HG02973 (cell line): ENCODE measurements at regions not wholly inside any gene's neighbourhood (a gene's known extent, or its start where the extent isn't known, plus 50 kb on each side); places are given as distances from the start of the nearest gene placed in this dataset.
A peak's percentile ranks its signal among the peaks of the same experiment; 100 is the strongest.
"Not testable (repeated sequence)": the region's sequence is repeated elsewhere in the genome, so short reads cannot be mapped to it uniquely, and the experiment has no call there.

Source experiments
- ATAC-seq: cut with Tn5 transposase; IDR thresholded peaks from one replicate; pipeline ENCODE4 v1.9.1; 2021; ENCODE audit warnings: moderate library complexity; ENCODE audit not compliant: unreplicated experiment

DNA sequence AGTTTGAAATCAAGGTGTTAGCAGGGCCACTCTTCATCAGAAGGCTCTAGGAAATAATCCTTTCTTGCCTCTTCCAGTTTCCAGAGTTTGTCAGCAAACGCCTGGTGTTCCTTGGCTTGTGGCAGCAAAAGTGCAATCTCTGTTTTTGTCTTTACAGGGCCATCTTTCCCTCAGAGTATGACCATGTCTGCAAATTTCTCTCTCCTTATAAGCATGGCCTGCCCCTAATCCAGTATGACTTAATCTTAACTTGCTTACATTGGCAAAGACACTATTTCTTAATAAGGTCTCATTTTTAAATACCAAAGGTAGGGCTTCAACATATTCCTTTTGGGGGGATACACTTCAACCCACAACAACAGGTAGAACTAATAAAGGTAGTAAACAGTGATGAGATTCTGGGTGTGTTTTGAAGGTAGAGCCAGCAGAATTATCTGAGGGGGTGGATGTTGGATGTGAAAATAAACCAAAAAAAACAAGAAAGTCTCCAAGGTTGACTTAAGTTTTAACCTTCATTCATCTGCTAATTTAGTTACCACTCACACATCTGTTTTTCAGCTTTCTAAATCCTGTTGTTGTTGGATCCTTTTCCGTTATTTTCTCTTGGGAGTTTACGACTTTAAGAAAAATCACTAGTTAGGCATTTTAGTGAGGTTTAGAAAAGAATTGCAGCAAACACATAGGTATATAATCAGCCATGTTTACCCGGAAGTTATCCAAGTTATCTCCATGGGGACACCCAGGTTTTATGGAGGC lies 234.4 kb upstream of the FIGN start:
- ATAC-seq = no peak

DNA sequence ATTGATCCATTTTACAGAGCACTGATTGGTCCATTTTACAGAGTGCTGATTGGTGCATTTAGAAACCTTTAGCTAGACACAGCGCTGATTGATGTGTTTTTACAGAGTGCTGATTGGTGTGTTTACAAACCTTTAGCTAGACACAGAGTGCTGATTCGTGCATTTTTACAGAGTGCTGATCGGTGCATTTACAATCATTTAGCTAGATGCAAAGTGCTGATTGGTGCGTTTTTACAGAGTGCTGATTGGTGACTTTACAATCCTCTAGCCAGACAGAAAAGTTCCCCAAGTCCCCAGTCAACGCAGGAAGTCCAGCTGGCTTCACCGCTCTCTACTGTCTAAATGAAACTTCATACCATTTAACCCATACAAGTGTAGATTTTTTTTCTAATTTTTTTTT lies 228.5 kb upstream of the FIGN start:
- ATAC-seq = not testable (repeated sequence)

DNA sequence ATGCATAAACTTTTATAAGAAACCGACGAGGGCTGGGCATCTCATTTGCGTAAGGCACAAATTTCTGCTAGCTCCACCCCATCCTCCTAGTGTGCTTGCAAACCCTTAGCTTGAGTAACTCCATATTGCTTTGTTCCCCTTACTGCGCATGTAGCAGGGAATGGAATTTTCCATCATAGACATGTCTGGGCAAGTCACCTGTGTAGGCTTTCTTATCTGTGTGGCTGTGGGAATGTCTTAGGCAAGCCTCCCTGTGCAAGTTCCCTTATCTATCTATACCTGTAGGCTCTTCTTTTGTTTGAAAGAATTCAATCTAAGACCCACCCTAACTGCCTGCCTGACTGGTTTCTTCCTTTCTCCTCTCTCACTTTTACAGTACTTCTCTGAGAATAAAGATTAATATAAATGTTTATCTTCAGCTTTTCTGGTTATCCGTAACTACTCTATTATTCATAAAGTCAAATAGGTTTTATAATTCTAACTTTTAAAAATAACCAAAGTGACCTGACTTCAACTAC lies 217.6 kb upstream of the FIGN start:
- no peak for ATAC-seq

DNA sequence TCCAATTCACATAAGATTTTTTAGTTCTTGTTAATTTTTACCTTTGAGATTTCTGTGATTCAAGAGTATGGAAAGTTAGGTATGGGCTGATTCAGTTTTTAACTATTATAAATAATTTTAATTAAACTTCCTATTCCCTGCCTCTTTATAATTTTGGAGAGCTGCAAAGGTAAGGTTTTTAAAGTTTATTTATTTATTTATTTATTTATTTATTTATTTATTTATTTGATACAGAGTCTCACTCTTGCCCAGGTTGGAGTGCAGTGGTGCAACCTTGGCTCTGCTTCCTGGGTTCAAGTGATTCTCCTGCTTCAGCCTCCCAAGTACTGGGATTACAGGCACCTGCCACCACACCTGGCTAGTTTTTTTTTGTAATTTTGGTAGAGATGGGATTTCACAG lies 215.5 kb upstream of the FIGN start:
- no peak for ATAC-seq

DNA sequence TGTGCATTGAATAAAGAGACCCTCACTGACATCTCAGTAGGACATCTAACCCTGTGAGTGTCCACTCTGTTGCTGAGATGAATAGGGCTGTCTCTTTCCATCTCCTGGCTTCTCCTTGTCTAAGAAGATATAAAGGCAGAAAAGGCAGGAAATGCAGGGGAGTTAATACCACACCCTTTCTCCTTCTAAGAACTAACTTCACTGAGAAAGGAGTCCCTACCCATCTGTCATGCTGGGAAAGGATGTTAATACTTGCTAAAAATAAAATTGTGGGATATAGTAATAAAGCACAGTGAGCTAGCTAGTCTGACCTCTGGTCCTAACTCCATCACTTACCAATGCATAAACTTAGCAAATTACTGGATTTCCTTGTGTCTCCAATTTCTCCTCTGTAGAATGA lies 213.9 kb upstream of the FIGN start:
- ATAC-seq = no peak

DNA sequence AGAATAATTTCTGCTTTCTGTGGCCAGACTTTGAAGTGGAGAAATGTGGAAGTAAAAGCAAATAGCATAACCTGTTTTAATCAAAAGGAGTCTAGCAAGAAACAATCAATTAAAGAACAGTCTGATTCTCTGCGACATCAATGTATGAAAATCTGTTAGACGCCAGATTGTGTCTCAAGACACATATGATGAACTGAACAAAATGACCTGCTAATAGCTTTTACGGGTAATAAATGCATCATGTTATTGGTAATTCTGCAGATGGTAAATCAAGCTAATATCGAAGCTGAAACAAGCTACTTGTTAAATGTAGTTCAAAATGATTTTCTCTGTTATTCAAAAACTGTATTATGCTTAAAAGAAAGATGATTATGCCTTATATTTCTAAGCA lies 208.5 kb upstream of the FIGN start:
- ATAC-seq = no peak

DNA sequence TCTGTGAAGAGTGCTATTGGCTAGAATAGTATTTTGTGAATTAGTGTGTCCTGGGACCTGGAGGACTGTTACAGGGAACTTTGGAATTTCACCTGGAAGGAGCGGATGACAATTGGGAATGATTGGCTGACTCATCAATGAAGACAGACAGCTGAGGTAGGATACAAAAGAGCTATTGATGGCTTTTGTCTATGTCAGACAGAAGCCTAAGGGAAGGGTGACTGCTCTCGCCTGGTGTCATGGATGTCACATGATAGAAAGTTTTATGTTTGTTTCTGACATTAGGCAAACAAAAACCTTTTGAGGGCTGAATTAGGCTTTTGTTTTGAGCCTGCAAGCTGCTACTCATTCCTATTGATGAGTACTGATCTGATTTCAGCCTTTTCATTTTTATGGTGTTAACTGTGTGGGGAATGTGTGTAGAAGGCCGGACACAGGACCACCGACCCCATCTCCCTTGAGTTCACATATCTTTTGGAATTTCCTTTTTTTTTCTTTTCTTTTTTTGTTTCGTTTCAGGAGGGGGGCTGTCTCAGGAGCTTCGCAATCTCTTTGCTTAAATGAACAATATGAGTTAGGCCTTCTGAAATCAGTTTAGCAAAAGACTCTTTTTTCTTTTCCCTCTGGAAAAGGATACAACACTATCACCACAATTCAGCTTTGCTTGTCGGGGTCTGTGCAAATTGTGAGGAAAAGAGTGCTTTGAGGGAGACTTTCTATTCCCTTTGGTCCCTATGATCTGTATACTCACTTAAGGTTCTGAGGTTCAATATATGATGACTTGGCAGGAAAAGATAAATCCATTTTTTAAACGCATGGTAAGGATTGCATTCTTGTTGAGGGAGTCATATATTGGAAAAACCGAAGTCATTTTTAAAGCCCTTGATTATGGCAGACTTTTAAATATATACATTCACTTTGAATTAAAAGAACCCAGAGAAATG lies 207.9 kb upstream of the FIGN start:
- ATAC-seq = no peak

DNA sequence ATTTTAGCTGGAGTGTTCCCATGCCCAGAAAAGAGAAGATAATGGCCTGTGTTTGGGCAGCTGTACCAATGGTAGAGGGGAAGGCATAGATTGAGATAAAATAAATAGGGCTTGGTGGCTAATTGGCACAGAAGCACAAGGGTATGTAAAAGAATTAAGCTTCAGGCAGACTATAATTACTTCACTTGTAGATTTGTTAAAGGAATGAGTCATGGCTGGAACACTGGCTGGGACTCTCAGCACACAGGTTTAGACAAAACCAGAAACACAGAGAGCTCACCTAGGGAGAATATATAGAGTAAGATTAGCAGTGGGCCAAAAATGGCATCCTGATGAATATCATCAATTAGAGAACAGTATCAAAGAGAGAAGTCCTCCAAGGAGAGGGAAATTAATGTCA lies 198.3 kb upstream of the FIGN start:
- no peak for ATAC-seq

DNA sequence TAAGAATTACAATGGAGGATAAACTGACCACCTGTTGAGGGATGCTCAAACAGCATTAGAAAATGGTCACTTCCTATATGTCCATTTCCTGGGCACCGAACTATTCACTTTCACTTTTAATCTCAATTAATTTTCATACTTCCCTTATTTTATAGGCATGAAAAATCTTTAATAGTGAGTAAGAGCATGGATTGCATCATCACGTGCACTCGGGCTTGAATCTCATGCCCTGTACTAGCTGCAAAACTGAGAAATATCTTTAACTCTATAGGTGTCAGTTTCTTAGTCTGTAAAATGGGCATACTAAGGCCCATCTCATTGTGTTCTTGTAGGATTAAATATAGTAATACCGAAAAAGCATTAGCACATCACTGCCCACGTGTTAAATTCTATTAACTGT lies 183.9 kb upstream of the FIGN start:
- no peak for ATAC-seq

DNA sequence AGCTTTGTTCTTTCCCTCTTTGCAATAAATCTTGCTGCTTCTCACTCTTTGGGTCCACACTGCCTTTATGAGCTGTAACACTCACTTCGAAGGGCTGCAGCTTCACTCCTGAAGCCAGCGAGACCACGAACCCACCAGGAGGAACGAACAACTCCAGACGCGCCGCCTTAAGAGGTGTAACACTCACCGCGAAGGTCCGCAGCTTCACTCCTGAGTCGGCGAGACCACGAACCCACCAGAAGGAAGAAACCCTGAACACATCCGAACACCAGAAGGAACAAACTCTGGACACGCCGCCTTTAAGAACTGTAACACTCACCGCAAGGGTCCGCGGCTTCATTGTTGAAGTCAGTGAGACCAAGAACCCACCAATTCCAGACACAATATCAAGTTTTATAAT lies 178.7 kb upstream of the FIGN start:
- not testable (repeated sequence) for ATAC-seq

DNA sequence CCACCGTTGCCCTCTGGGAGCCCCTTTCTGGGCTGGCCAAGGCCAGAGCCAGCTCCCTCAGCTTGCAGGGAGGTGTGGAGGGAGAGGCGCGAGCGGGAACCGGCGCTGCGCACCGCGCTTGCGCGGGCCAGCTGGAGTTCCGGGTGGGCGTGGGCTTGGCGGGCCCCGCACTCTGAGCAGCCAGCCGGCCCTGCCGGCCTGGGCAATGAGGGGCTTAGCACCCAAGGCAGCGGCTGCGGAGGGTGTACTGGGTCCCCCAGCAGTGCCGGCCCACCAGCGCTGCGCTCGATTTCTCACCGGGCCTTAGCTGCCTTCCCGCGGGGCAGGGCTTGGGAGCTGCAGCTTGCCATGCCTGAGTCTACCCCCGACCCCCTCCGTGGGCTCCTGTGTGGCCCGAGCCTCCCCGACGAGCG lies 177.7 kb upstream of the FIGN start:
- not testable (repeated sequence) for ATAC-seq

DNA sequence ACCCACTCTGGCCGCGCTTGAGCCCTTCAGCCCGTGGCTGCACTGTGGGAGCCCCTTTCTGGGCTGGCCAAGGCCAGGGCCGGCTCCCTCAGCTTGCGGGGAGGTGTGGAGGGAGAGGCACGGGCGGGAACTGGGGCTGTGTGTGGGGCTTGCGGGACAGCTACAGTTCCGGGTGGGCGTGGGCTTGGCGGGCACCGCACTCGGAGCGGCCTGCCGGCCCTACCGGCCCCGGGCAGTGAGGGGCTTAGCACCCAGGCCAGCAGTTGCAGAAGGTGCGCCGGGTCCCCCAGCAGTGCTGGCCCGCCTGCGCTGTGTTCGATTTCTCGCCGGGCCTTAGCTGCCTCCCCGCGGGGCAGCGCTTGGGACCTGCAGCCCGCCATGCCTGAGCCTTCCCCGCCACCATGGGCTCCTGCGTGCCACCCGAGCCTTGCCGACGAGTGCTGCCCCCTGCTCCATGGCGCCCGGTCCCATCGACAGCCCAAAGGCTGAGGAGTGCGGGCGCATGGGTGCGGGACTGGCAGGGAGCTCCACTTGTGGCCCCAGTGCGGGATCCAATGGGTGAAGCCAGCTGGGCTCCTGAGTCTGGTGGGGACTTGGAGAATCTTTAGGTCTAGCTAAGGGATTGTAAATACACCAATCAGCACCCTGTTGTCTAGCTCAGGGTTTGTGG lies 173.7 kb upstream of the FIGN start:
- ATAC-seq = no peak

DNA sequence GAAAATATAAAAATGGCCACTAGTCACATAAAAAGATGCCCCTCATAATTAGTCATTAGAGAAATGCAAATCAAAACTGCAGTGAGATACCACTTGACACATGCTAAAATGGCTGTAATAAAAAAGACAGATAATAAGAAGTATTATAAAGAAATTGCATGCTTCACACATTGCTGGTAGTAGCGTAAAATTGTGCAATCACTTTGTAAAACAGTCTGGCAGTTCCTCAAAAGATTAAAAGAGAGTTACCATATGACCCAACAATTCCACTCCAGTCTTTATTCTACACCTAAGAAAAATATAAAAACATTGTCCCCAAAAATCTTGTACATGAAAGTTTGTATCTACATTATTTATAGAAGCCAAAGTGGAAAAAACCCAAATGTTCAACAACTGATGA lies 170.6 kb upstream of the FIGN start:
- no peak for ATAC-seq

DNA sequence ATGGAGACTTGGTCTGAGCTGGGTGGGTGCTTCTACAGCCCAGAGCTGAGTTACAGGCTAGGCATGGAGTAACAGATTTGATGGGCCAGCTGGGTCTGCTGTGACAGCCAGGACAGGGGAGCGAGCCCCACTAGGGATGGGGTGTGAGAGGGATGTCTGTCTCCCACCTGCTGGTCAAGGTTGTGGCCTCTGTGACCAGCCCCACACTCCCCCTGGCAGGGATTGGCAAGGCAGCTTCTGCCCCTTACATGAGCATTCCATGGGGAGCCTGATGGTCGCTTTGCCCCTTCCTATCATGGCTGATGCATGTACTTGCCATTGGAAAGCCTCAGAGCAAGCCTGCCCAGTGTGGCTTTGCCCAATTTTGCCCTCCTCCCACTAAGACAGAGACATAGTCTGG lies 162.0 kb upstream of the FIGN start:
- ATAC-seq = no peak

DNA sequence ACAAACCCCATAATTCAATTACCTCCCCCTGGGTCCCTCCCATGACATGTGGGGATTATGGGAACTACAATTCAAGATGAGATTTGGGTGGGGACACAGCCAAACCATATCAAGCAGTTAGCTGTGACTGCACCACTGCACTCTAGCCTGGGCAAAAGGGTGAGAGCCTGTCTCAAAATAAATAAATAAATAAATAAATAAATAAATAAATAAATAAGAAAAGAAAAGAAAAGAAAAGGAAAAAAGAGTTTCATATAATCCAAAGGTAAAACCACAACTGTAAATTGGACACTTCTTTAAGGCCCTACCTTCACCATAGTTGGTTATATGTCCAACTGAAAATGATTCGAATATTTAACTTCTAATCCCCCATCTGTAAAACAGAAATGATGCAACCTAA lies 157.6 kb upstream of the FIGN start:
- ATAC-seq = not testable (repeated sequence)

DNA sequence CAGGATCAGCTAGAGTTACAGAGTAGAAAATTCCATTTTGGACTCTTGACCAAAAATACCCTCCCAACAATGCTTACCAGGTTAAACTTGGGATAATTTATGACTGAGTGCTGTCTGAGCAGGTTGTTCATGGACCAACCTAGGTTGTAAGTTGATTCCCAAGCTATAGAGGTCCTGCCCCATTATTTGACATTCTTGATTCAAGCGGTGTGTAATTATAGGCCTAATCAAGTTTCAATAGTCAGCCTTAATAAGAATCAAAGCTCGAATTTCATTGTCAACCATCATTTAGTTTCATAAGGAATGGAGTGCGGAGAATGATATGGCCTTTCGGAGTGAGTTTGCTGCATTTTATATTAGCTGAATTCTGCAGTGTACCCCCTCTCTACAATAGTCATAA lies 152.8 kb upstream of the FIGN start:
- ATAC-seq = no peak

DNA sequence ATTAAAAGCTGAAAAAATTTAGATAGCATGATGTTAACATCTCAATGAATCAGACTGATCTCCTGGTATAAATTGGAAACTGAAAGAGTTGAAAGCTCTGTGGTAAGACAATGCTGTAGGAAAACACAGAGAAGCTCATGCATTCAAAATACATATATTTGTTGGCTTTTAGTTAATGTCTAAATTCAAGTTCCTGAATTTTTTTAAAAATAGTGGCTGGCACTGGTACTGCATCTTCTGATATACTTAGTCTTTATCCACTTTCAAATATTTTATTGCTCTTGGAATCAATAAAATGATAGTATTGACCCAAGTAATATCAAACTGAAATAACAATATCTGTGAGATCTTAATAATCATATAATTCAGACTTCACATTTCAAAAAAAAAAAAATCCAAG lies 151.4 kb upstream of the FIGN start:
- ATAC-seq = no peak

DNA sequence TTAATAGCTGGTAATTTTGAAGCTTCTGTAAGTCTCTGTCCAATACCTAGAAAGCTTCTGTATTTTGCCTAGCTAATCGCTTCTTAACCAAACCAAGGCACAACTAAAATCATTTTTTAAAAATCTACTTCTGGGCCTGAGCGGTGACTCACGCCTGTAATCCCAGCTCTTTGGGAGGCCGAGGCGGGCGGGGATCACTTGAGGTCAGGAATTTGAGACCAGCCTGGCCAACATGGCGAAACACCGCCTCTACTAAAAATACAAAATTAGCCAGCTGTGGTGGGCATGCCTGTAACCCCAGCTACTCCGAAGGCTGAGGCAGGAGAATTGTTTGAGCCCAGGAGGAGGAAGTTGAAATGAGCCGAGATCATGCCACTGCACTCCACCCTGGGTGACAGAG lies 148.6 kb upstream of the FIGN start:
- no peak for ATAC-seq

DNA sequence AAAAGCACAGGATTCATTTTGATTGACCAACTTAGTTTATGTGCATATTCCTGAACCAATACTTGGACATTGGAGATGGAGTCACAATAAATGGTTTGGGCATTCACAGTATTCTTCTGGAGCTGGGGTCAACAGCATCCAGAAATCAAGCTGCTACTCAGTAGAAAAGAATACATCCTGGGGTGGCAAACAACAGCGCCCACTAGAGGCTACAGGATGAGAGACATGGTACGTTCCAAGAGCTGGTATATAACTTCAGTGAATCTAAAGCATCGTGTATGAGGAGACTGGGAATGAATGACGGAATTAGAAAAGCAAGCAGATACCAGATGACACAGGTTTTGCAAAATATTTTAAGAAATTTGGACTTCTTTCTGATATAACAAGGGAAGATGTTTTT lies 142.9 kb upstream of the FIGN start:
- ATAC-seq = peak; percentile 81

DNA sequence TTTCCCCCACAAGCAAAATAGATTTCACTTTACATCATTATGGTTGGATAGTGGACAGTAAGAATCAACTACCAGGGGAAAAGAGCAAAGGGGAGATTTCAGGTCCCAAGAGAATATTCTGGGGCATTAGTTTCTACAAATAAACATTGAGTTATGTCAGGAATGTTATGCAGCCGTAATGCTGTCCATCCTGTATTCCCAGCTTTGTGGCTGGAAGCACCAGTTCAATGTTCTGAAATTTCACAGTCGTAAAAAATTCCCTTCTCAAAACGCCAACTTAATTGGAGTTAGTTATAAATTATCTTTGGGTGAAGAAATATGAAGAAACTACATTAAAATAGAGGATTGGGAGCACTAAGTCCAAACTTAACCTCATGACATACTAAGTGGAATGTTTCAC lies 141.5 kb upstream of the FIGN start:
- no peak for ATAC-seq

DNA sequence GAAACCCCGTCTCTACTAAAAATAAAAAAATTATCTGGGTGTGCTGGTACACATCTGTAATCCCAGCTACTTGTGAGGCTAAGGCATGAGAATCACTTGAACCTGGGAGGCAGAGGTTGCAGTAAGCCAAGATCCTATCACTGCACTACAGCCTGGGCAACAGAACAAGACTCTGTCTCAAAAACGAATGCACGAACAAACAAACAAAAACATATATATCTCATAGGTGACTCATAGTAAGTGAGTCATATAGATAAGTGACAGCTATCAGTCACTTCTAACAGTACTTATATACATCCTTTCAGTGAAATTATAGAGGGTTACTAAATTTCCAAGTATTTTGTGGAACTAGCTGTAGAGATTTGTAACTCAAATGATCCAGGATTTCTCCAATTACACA lies 127.3 kb upstream of the FIGN start:
- ATAC-seq = no peak

DNA sequence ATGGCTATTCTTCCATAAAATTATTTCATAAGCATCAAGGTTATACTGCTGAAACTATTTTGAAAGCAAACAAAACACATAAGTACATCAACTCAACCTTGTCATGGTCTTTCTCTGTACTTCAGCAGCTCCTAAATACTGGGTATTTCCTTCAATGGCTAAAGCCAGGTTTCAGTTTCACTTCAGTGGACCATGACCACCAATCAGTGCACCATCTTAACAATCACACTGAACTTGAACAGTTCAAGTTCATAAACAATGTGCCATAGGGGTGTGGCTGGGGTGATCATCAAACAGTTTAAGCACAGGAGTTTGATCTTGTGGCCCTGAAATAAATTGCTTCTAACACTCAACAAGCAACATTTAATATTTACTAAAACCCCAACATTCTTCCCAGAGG lies 124.1 kb upstream of the FIGN start:
- ATAC-seq = no peak
